KMS-11 (cell line): ENCODE measurements at regions not wholly inside any gene's neighbourhood (a gene's known extent, or its start where the extent isn't known, plus 50 kb on each side); places are given as distances from the start of the nearest gene placed in this dataset.

Experiments used
- H2AFZ ChIP-seq: fragments of 200-600 bp; sonication (generic); 2 replicates; pipeline ENCODE4 v1.6.1; 2016; ENCODE audit warnings: antibody characterized with exemption, mixed run types, low read depth
- H3K27ac ChIP-seq: fragments of 200-600 bp; sonication (generic); 2 replicates; pipeline ENCODE4 v1.6.1; 2016; ENCODE audit warnings: mild to moderate bottlenecking, mixed run types
- H3K27me3 ChIP-seq: fragments of 200-600 bp; sonication (generic); 2 replicates; pipeline ENCODE4 v1.6.1; 2017; ENCODE audit warnings: mild to moderate bottlenecking, low read depth, mixed run types, moderate library complexity; ENCODE audit not compliant: insufficient read depth
- H3K36me3 ChIP-seq: fragments of 200-600 bp; sonication (generic); 2 replicates; pipeline ENCODE4 v1.6.1; 2017; ENCODE audit warnings: mild to moderate bottlenecking, mixed run types; ENCODE audit not compliant: insufficient read depth
- H3K4me1 ChIP-seq: fragments of 200-600 bp; sonication (generic); 2 replicates; pipeline ENCODE4 v1.6.1; 2016; ENCODE audit warnings: mild to moderate bottlenecking, low read depth, mixed run types; ENCODE audit not compliant: poor library complexity, severe bottlenecking
- H3K4me2 ChIP-seq: fragments of 200-600 bp; sonication (generic); 2 replicates; pipeline ENCODE4 v1.7.0; 2016; ENCODE audit warnings: mild to moderate bottlenecking, mixed run types
- H3K4me3 ChIP-seq: fragments of 200-600 bp; sonication (generic); IDR thresholded peaks from 2 replicates; pipeline ENCODE4 v1.6.1; 2017; ENCODE audit warnings: low read depth, low read length, mixed read lengths; ENCODE audit not compliant: insufficient read depth
- H3K79me2 ChIP-seq: fragments of 200-600 bp; sonication (generic); 2 replicates; pipeline ENCODE4 v1.6.1; 2016; ENCODE audit warnings: low read depth, mixed run types; ENCODE audit not compliant: insufficient read depth
- H3K9ac ChIP-seq: fragments of 200-600 bp; sonication (generic); 2 replicates; pipeline ENCODE4 v1.6.1; 2016; ENCODE audit warnings: mild to moderate bottlenecking, mixed run types
- H4K20me1 ChIP-seq: fragments of 200-600 bp; sonication (generic); 2 replicates; pipeline ENCODE4 v1.6.1; 2016; ENCODE audit warnings: mild to moderate bottlenecking, mixed run types; ENCODE audit not compliant: insufficient read depth
- TF ChIP-seq, protein P1 (sequence below): fragments of 200-600 bp; sonication (generic); conservative IDR thresholded peaks from 2 replicates; pipeline ENCODE4 v1.6.1; 2017; ENCODE audit warnings: low read depth, mild to moderate bottlenecking, antibody characterized with exemption, low read length, moderate library complexity, mixed read lengths

DNA sequence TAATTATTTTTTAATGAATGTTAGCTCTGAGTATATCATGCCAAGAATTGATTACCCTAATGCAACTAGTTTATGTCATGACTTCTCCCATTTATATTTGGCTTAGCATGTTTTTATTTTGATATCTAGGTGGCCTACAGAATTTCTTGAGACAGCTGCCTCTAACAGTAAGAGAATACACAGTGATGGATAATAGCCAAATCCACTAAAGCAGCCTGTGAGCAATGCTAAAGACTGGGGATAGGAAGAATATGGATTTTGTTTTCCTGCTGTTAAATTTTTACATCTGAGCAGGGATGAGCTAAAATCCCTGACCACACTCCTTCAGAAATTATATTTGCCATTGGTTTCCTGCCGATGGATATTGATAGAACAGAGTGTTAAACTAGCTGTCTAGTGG lies 149.3 kb upstream of the TGFBR2 start:
- H3K4me3 ChIP-seq, result no peak overlapping the region
- no peak overlapping the region for H2AFZ ChIP-seq
- TF ChIP-seq, protein P1, sequence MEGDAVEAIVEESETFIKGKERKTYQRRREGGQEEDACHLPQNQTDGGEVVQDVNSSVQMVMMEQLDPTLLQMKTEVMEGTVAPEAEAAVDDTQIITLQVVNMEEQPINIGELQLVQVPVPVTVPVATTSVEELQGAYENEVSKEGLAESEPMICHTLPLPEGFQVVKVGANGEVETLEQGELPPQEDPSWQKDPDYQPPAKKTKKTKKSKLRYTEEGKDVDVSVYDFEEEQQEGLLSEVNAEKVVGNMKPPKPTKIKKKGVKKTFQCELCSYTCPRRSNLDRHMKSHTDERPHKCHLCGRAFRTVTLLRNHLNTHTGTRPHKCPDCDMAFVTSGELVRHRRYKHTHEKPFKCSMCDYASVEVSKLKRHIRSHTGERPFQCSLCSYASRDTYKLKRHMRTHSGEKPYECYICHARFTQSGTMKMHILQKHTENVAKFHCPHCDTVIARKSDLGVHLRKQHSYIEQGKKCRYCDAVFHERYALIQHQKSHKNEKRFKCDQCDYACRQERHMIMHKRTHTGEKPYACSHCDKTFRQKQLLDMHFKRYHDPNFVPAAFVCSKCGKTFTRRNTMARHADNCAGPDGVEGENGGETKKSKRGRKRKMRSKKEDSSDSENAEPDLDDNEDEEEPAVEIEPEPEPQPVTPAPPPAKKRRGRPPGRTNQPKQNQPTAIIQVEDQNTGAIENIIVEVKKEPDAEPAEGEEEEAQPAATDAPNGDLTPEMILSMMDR, result no peak
- no peaks in the 10 kb centered on the region for H3K36me3 ChIP-seq
- H3K9ac ChIP-seq, result no peak overlapping the region
- no peaks in the 10 kb centered on the region for H3K27me3 ChIP-seq
- H4K20me1 ChIP-seq, result no peaks in the 10 kb centered on the region
- H3K4me2 ChIP-seq, result no peak overlapping the region
- no peaks in the 10 kb centered on the region for H3K79me2 ChIP-seq
- no peak overlapping the region for H3K27ac ChIP-seq
- no peaks in the 10 kb centered on the region for H3K4me1 ChIP-seq

DNA sequence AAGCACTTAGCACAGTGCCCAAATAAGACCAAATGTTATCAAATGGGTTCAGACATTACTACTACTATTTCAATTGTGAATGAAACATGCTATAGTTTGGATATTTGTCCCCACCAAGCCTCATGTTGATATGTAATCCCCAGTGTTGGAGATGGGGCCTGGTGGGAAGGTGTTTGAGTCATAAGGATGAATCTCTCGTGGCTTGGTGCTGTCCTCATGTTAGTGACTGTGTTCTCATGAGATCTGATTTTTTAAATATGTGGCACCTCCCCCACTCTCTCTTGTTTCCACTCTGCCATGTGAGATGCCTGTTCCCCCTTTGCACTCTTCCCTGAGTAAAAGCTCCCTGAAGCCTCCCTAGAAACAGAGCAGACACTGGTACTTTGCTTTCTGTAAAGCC lies 148.7 kb upstream of the TGFBR2 start:
- Histone ChIP-seq H3K9ac (no peak overlapping the region), H3K36me3 (no peaks in the 10 kb centered on the region), H2AFZ (no peak overlapping the region), H3K4me3 (no peak overlapping the region), H3K79me2 (no peaks in the 10 kb centered on the region), H3K4me1 (no peaks in the 10 kb centered on the region), H3K27me3 (no peaks in the 10 kb centered on the region), H4K20me1 (no peaks in the 10 kb centered on the region), H3K4me2 (no peak overlapping the region), H3K27ac (no peak overlapping the region)
- TF ChIP-seq, protein P1, result no peak

DNA sequence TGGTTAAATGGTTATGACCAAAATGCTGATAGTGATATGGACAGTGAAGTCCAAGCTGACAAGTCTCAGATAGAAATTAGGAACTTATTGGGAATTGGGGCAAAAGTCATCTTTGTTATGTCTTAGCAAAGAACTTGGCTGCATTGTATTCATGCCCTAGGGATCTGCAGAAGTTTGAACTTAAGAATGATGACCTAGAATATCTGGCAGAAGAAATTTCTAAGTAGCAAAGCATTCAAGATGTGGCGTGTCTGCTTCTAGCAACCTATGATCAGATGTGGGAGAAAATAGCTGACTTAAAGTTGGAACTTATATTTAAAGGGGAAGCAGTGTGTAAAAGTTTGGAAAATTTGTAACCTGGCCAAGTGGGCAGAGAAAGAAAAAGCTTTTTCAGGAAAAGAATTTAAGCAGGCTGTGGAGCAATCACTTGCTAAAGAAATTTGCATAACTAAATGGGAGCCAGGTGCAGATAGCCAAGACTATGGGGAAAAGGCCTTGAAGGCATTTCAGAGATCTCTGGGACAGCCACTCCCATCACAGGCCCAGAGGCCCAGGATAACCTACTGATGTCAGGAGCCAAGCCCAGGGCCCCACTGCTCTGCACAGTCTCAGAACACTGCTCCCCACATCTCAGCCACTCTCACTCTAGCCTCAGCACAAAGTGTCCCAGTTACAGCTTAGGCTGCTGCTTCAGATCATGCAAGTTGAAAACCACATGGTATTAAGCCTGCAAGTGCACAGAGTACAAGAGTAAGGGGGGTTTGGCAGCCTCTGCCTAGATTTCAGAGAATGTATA lies 147.8 kb upstream of the TGFBR2 start:
- Histone ChIP-seq H3K4me2 (no peak overlapping the region), H3K27me3 (no peaks in the 10 kb centered on the region), H2AFZ (no peak overlapping the region), H3K4me3 (no peak overlapping the region), H4K20me1 (no peaks in the 10 kb centered on the region), H3K27ac (no peak overlapping the region), H3K9ac (no peak overlapping the region), H3K36me3 (no peaks in the 10 kb centered on the region), H3K79me2 (no peaks in the 10 kb centered on the region), H3K4me1 (no peaks in the 10 kb centered on the region)
- TF ChIP-seq, protein P1, result no peak

DNA sequence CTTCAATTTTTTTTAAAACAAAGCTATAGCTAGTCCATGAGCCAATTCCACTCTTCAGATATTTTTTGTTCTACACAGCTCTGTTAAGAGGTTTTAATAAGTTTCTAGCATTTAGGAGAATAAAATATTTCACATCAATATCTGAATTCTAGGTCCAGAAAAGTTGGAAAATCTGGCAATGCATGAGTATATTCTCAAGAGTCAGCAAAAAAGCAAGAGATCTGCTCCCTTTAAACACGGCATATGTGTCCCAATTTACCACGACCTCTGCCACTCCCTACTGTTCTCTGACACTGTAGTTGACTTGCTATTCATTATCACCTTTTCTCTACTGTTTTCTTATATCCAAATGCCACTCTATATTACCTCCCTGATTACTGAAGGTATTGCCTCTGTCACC lies 145.1 kb upstream of the TGFBR2 start:
- Histone ChIP-seq H3K4me3 (no peak overlapping the region), H3K27ac (no peak overlapping the region), H4K20me1 (no peaks in the 10 kb centered on the region), H3K4me2 (no peak overlapping the region), H3K36me3 (no peaks in the 10 kb centered on the region), H3K4me1 (no peaks in the 10 kb centered on the region), H2AFZ (no peak overlapping the region), H3K9ac (no peak overlapping the region), H3K27me3 (no peaks in the 10 kb centered on the region), H3K79me2 (no peaks in the 10 kb centered on the region)
- TF ChIP-seq, protein P1, result no peak
